GM21723 (cell line): ENCODE measurements at regions not wholly inside any gene's neighbourhood (a gene's known extent, or its start where the extent isn't known, plus 50 kb on each side); places are given as distances from the start of the nearest gene placed in this dataset.
"Not testable (repeated sequence)": the region's sequence is repeated elsewhere in the genome, so short reads cannot be mapped to it uniquely, and the experiment has no call there.

Experiments
- ATAC-seq: cut with Tn5 transposase; IDR thresholded peaks from one replicate; pipeline ENCODE4 v1.9.1; 2021; ENCODE audit warnings: mild to moderate bottlenecking, moderate library complexity; ENCODE audit not compliant: unreplicated experiment

DNA sequence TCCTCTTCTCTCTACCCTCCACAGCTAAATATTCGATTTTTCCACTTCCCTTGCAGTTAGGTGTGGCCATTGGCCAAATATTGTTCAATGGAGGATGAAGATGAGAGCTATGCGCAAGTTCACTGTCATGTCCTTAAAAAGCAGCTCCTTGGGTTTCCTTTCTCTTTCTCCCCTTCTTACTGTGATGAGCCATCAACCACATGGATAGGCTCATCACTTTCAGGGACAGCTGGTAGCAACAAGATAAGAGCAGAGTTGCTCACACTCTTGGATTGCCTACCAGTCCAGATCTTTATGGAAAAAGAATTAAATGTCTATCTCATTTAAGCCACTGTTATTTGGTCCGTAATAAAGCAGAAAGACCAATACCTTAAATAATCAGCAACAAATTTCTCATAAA is 377.0 kb downstream of the DDX10 start:
- no peak for ATAC-seq

DNA sequence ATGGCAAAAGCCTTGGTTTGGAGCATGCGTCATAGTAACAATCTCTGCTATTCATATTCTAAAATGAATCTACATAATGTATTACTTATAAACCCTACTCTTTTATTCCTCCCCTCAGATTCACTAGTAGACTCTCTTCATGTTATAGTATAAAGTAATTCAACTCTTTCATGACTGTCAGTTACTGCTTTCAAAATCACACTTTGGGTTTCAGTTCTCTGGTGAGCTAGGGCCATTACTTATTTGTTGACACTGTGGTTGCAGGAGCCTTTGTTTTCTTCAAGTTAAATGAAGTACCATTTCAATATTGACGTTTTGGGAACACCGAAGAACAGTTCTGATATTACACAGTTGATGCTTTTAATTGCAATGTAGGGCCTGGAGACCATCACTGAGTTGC is 378.4 kb downstream of the DDX10 start:
- no peak for ATAC-seq

- ATAC-seq: no peak
These were observed 375.6 kb upstream of the C11orf87 start for GRCh38 chr11:109046284-109046992.

GRCh38 chr11:109048098-109048497 is 373.9 kb upstream of the C11orf87 start:
- no peak for ATAC-seq

DNA sequence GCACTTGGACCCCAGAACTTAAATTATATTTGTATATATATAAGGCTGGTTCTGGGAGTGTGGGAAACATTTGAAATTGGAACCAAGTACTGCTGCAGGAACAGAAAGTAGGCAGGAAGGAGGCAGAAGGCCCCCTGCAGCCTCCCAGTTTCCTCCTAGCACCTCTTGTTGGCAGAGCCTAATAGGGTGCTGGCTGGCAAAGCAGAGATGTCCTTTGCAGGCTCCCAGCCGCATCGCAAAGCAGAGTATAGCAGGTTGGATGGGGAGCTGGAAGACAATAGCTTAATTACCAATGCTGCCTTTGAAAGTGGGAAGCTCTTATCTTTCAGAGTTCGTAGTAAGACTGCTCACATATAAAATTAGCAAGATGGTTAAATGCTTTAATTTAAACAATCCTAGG is 370.8 kb upstream of the C11orf87 start:
- ATAC-seq: no peak

DNA sequence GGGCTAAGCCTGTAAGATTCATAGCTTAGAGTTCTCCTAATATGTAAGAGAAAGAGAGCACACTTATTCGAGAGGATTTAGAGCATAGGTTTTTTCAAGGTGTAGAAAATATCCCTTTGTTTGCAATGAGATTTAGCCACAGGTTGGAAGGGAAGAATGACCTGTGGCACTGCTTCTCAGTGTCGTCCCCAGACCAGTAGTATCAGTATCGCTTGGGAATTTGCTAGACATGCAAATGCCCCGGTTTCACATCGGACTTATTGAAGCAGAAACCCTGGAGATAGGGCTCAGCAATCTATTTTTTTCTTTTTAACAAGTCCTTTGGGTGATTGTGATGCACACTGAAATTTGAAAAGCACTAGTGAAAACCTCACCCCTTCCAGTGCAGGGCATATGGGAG is 362.6 kb upstream of the C11orf87 start:
- ATAC-seq: no peak

GRCh38 chr11:109061394-109061793 is 360.6 kb upstream of the C11orf87 start:
- ATAC-seq: no peak

DNA sequence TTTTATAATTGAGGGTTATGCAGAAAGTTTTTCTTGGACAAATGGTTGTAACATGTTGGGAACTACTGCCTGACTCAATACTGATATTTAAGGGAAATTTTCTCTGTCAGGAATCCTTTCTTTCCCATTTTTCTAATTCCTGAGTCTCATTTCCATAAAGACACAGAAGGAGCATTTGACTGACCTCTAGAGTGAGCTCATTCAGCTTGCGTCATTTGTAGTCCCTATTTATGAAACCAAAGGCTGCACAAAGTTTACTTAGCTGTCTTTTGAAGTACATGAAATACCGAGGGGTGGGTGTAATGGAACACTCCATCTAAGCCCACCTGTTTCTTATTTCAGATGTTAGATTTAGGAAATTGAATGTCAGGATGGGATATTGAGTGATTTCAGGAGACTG is 359.5 kb upstream of the C11orf87 start:
- no peak for ATAC-seq

DNA sequence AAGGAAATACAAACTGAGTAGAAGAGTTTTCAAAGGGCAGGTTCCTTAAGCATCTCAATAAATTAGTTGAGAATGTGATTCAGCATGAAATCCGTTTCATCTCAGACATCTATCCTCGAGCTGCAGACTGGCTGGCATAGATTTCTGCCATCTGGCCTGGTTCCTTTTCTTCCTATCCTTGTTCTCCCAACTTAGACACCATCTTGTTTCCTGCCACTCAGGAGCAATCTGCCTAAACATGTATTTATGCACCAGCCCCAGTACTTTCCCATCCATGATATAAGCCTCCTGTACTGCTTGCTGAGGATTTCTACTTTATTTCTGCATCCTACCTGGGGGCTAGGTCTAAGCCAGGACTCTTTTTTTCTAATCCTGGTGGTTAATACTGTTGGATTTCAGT is 359.1 kb upstream of the C11orf87 start:
- no peak for ATAC-seq

DNA sequence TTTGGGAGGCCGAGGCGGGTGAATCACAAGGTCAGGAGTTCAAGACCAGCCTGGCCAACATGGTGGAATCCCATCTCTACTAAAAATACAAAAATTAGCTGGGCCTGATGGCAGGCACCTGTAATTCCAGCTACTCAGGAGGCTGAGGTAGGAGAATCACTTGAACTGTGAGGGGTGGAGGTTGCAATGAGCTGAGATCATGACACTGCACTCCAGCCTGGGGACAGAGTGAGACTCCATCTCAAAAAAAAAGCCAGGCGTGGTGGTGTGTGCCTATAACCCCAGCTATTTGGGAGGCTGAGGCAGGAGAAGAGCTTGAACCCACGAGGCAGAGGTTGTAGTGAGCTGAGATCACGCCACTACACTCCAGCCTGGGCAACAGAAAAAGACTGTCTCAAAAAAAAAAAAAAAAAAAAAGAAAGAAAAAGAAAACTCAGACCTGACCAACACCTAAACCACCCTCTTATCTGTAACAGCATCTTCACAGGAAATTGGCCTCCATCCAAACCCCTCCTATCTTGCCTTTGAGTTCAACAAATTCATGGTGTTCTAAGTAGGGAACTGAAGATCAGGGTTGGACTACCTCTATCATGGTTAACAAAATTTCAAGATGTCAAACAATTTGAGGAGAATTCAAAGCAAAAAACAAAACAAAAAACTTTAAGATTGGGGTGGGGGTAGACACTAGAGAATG is 357.2 kb upstream of the C11orf87 start:
- ATAC-seq: not testable (repeated sequence)

- no peak for ATAC-seq
These were observed 350.7 kb upstream of the C11orf87 start for GRCh38 chr11:109071262-109071661.

- no peak for ATAC-seq
These were observed 350.1 kb upstream of the C11orf87 start for GRCh38 chr11:109071712-109072524.

- no peak for ATAC-seq
These were observed 348.8 kb upstream of the C11orf87 start for GRCh38 chr11:109073032-109073822.

DNA sequence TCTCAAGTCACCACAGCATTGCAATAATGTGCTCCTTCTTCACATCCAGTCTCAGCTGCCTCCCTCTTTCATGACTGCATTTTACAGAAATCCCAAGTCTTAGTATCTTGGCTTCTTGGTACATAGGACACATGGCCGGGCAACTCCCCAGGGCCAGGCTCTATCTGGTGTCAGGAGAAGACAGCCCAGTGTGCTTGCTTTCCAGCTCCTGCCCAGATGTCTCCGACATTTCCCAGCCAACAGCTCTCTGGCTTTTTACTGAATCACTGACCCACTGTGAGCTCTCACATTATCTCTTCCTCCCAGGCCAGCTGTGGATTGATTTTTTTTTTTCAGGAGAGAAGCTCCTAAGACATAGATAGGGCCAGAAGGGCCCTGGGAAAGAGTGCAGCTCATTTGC is 346.0 kb upstream of the C11orf87 start:
- no peak for ATAC-seq

GRCh38 chr11:109076870-109077269 is 345.1 kb upstream of the C11orf87 start:
- ATAC-seq: no peak

DNA sequence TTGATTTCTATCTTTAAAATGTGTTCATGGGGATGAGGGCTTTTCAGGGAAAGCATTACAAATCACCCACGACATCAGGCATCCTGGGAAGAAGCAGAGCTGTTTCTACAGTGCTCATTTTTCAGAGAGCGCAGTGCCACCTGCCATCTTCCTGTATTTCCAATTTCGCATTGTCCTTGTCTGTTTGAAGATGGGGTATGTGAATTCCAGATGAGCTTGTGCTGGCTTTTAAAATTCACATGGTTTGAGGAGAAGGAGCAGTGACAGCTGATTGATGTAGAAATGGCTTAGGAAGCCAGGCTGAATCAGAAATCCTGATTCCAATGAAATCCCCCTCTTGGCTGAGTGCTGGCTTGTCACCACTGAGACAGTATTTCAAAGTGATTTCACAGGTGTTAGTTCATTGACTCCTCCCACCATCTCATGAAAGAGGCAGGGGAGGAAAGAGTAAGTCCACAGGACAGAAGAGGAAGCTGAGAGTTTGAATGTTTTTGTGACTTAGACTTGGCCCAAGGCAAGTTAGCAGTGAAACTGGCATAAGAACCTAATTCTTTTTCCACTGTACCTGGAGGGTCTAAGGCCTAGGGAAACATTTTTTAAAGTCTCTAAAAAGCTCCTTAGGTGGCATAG is 344.6 kb upstream of the C11orf87 start:
- ATAC-seq: no peak

- no peak for ATAC-seq
These were observed 336.1 kb upstream of the C11orf87 start for GRCh38 chr11:109085708-109086373.

DNA sequence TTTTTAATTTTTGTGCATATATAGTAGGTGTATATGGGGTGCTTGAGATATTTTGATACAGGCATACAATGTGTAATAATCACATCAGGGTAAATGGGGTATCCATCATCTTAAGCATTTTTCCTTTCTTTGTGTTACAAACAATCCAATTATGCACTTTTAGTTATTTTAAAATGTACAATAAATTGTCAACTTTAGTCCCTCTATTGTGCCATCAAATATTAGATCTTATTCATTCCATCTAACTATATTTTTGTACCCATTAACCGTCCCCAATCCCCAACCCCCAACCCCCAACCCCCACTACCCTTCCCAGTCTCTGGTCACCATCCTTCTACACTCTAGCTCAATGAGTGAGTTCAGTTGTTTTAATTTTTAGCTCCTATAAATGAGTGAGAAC is 335.1 kb upstream of the C11orf87 start:
- ATAC-seq: no peak

DNA sequence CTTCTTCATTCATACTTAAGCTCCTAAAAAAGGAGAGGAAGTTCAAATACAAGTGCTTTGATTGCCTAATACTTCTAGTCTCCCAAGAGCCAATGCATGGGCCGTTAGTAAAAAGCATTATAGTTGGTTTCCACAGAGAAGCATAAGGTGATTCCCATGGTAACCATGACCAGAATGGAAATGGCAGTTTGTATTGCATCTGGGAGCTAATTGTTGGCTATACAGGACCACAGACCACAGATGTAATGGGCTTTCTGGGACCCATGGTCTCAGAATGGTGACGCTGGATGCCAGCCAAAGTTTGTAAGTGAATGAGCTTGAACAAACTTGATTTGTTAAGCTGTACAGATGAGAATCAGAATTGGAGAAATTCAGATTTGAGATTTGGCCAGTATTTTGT is 333.9 kb upstream of the C11orf87 start:
- ATAC-seq: no peak

GRCh38 chr11:109089144-109089543 is 332.8 kb upstream of the C11orf87 start:
- ATAC-seq: no peak
